ENCODE measurements at regions not wholly inside any gene's neighbourhood (a gene's known extent, or its start where the extent isn't known, plus 50 kb on each side); places are given as distances from the start of the nearest gene placed in this dataset.

- H3K9me3 Mint-ChIP-seq = no peaks in the 10 kb centered on the region
- H3K36me3 Mint-ChIP-seq (ENCODE audit: insufficient read depth) = no peaks in the 10 kb centered on the region
- H3K4me1 Mint-ChIP-seq = no peaks in the 10 kb centered on the region
- no peak overlapping the region for H3K4me3 Mint-ChIP-seq
- DNase-seq (ENCODE audit: low spot score in 2 of 2) = no peak
- H3K27me3 Mint-ChIP-seq = peaks cover 52% of the 10 kb centered on the region
- H3K27ac Mint-ChIP-seq (ENCODE audit: low read depth) = no peak overlapping the region
- no peak for ATAC-seq (replicated peaks; ENCODE audit: extremely low read depth, poor library complexity, severe bottlenecking)
Observed at GRCh38 chr18:24584813-24585212, 124.4 kb downstream of the HRH4 start.

DNA sequence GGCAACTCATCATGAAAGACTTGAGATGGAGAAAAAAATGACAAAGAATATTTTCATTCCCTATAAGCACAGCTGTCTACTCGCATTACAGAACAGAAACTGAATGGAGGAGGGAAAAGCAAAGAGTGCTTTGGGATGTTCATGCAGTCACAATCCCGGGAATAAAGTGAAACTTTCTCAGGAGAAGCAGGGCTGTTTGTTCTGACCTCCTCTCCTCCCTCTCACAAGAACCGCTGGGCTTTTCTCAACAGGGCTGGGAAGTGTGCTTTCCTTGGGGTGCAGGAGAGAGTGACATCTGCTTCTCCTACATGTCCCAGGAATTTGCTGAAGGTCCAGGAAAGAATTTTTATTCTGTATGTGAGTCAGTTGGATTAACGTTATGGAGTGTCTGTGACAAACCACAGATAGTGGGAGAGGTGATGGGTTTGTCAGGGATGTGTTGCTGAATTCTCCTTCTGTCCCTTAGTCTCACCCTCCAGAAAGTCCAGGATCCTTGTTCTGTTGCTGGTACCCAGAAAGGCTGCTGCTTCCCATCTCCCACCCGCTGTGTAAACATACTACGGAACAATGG is 125.6 kb downstream of the HRH4 start:
- Mint-ChIP-seq H3K27me3 (peaks cover 48% of the 10 kb centered on the region), H3K4me1 (no peaks in the 10 kb centered on the region), H3K4me3 (no peak overlapping the region), H3K36me3 (ENCODE audit: insufficient read depth) (no peaks in the 10 kb centered on the region), H3K27ac (ENCODE audit: low read depth) (no peak overlapping the region), H3K9me3 (no peaks in the 10 kb centered on the region)
- ATAC-seq (replicated peaks; ENCODE audit: extremely low read depth, poor library complexity, severe bottlenecking) = no peak
- no peak for DNase-seq (ENCODE audit: low spot score in 2 of 2)

GRCh38 chr18:24586662-24587360 is 126.4 kb downstream of the HRH4 start:
- H3K4me1 Mint-ChIP-seq = no peaks in the 10 kb centered on the region
- ATAC-seq (replicated peaks; ENCODE audit: extremely low read depth, poor library complexity, severe bottlenecking) (no peak), DNase-seq (ENCODE audit: low spot score in 2 of 2) (no peak)
- H3K36me3 Mint-ChIP-seq (ENCODE audit: insufficient read depth) = no peaks in the 10 kb centered on the region
- peaks cover 41% of the 10 kb centered on the region for H3K27me3 Mint-ChIP-seq
- no peaks in the 10 kb centered on the region for H3K9me3 Mint-ChIP-seq
- H3K4me3 Mint-ChIP-seq = no peak overlapping the region
- H3K27ac Mint-ChIP-seq (ENCODE audit: low read depth) = no peak overlapping the region

- H3K9me3 Mint-ChIP-seq = no peaks in the 10 kb centered on the region
- H3K36me3 Mint-ChIP-seq (ENCODE audit: insufficient read depth) = no peaks in the 10 kb centered on the region
- peaks cover 31% of the 10 kb centered on the region for H3K27me3 Mint-ChIP-seq
- no peaks in the 10 kb centered on the region for H3K4me1 Mint-ChIP-seq
- no peak for ATAC-seq (replicated peaks; ENCODE audit: extremely low read depth, poor library complexity, severe bottlenecking)
- DNase-seq (ENCODE audit: low spot score in 2 of 2) = no peak
- H3K4me3 Mint-ChIP-seq = no peak overlapping the region
- no peak overlapping the region for H3K27ac Mint-ChIP-seq (ENCODE audit: low read depth)
Observed at GRCh38 chr18:24588440-24588839, 128.0 kb downstream of the HRH4 start.

DNA sequence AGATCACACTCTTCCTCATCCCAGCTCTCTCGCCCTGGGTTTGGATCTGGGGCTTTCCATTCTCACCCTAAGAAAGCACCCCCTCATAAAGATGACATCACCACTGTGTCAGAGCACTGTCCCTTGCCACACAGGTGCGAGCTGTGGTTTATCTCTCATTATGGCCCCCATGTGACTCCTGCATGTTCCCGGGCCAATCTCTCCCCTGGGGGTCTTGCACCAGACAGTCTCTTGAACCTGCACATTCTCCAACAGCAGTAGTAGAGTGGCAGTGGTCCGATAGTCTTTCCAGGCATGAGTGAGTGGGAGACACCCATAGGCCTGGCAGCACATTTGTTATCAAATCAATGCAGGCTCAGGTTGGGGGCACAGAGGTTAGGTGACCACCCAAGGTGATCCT is 130.5 kb downstream of the HRH4 start:
- H3K4me3 Mint-ChIP-seq = no peak overlapping the region
- H3K9me3 Mint-ChIP-seq = no peaks in the 10 kb centered on the region
- H3K27ac Mint-ChIP-seq (ENCODE audit: low read depth) = no peak overlapping the region
- no peaks in the 10 kb centered on the region for H3K4me1 Mint-ChIP-seq
- H3K27me3 Mint-ChIP-seq = peaks cover 13% of the 10 kb centered on the region
- DNase-seq (ENCODE audit: low spot score in 2 of 2) (no peak), ATAC-seq (replicated peaks; ENCODE audit: extremely low read depth, poor library complexity, severe bottlenecking) (no peak)
- no peaks in the 10 kb centered on the region for H3K36me3 Mint-ChIP-seq (ENCODE audit: insufficient read depth)

DNA sequence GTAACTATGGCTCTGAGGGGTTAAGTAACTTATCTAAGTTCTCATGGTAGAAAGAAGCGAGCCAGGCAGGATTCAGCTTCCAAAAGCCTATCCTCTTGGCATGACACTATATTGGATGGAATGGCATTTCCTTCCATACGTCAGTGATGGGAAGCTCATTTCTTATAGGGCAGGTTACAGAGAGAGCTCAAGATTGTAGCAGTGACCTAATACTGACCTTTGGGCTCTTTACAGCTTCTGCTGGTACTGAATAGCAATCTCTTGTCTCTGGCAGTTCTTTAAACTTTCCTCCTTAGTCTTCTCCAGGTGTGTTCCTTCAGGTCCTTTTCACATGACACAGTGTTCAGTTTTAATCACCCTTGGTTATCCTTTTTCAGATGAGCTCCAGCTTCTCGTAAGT is 133.0 kb downstream of the HRH4 start:
- Mint-ChIP-seq H3K27me3 (peaks cover 3% of the 10 kb centered on the region), H3K27ac (ENCODE audit: low read depth) (no peak overlapping the region), H3K4me3 (no peak overlapping the region), H3K9me3 (no peaks in the 10 kb centered on the region), H3K36me3 (ENCODE audit: insufficient read depth) (no peaks in the 10 kb centered on the region), H3K4me1 (no peaks in the 10 kb centered on the region)
- ATAC-seq (replicated peaks; ENCODE audit: extremely low read depth, poor library complexity, severe bottlenecking) = no peak
- DNase-seq (ENCODE audit: low spot score in 2 of 2) = no peak

- Mint-ChIP-seq H3K27ac (ENCODE audit: low read depth) (no peak overlapping the region), H3K27me3 (peaks cover 7% of the 10 kb centered on the region), H3K9me3 (no peaks in the 10 kb centered on the region), H3K4me1 (no peaks in the 10 kb centered on the region), H3K36me3 (ENCODE audit: insufficient read depth) (no peaks in the 10 kb centered on the region), H3K4me3 (no peak overlapping the region)
- no peak for ATAC-seq (replicated peaks; ENCODE audit: extremely low read depth, poor library complexity, severe bottlenecking)
- no peak for DNase-seq (ENCODE audit: low spot score in 2 of 2)
Observed at GRCh38 chr18:24593886-24594285, 133.4 kb downstream of the HRH4 start.

GRCh38 chr18:24595561-24596031 is 135.2 kb downstream of the HRH4 start:
- ATAC-seq (replicated peaks; ENCODE audit: extremely low read depth, poor library complexity, severe bottlenecking) (no peak), DNase-seq (ENCODE audit: low spot score in 2 of 2) (no peak)
- H3K36me3 Mint-ChIP-seq (ENCODE audit: insufficient read depth) = no peaks in the 10 kb centered on the region
- no peaks in the 10 kb centered on the region for H3K4me1 Mint-ChIP-seq
- no peaks in the 10 kb centered on the region for H3K9me3 Mint-ChIP-seq
- no peak overlapping the region for H3K27ac Mint-ChIP-seq (ENCODE audit: low read depth)
- H3K27me3 Mint-ChIP-seq = peaks cover 11% of the 10 kb centered on the region
- H3K4me3 Mint-ChIP-seq = no peak overlapping the region

- no peaks in the 10 kb centered on the region for H3K4me1 Mint-ChIP-seq
- no peak overlapping the region for H3K4me3 Mint-ChIP-seq
- peaks cover 17% of the 10 kb centered on the region for H3K27me3 Mint-ChIP-seq
- no peaks in the 10 kb centered on the region for H3K9me3 Mint-ChIP-seq
- H3K27ac Mint-ChIP-seq (ENCODE audit: low read depth) = no peak overlapping the region
- DNase-seq (ENCODE audit: low spot score in 2 of 2) (no peak), ATAC-seq (replicated peaks; ENCODE audit: extremely low read depth, poor library complexity, severe bottlenecking) (no peak)
- no peaks in the 10 kb centered on the region for H3K36me3 Mint-ChIP-seq (ENCODE audit: insufficient read depth)
Observed at GRCh38 chr18:24600076-24600654, 139.7 kb downstream of the HRH4 start.

GRCh38 chr18:24601585-24601984 is 141.1 kb downstream of the HRH4 start:
- H3K9me3 Mint-ChIP-seq = no peaks in the 10 kb centered on the region
- ATAC-seq (replicated peaks; ENCODE audit: extremely low read depth, poor library complexity, severe bottlenecking) = no peak
- H3K36me3 Mint-ChIP-seq (ENCODE audit: insufficient read depth) = no peaks in the 10 kb centered on the region
- H3K27ac Mint-ChIP-seq (ENCODE audit: low read depth) = no peak overlapping the region
- H3K4me1 Mint-ChIP-seq = no peaks in the 10 kb centered on the region
- no peak overlapping the region for H3K4me3 Mint-ChIP-seq
- H3K27me3 Mint-ChIP-seq = peaks cover 17% of the 10 kb centered on the region
- no peak for DNase-seq (ENCODE audit: low spot score in 2 of 2)

DNA sequence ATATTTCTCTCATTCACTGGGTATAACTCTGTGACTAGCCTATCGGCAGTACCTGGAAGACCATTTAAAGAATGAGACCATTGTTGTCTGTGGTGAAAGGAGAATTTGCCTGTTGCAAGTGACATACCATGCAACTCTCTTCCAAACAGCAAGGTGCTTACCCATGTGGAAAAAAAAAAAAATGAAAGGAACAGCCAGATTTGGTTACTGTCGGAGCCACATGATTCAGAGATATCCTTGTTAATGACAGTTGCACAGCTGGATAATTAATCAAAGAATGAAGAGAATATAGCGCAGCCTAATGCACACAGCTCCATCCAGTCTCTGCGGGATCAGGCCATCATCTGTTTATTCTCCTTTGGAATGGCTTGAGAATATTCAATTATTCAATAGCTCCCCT is 141.8 kb downstream of the HRH4 start:
- Mint-ChIP-seq H3K9me3 (no peaks in the 10 kb centered on the region), H3K4me1 (no peaks in the 10 kb centered on the region), H3K36me3 (ENCODE audit: insufficient read depth) (no peaks in the 10 kb centered on the region), H3K4me3 (no peak overlapping the region), H3K27ac (ENCODE audit: low read depth) (no peak overlapping the region), H3K27me3 (peaks cover 17% of the 10 kb centered on the region)
- DNase-seq (ENCODE audit: low spot score in 2 of 2) (no peak), ATAC-seq (replicated peaks; ENCODE audit: extremely low read depth, poor library complexity, severe bottlenecking) (no peak)

GRCh38 chr18:24603151-24603550 is 142.7 kb downstream of the HRH4 start:
- Mint-ChIP-seq H3K4me3 (no peak overlapping the region), H3K4me1 (no peaks in the 10 kb centered on the region), H3K27ac (ENCODE audit: low read depth) (no peak overlapping the region), H3K36me3 (ENCODE audit: insufficient read depth) (no peaks in the 10 kb centered on the region), H3K27me3 (peaks cover 16% of the 10 kb centered on the region), H3K9me3 (no peaks in the 10 kb centered on the region)
- no peak for DNase-seq (ENCODE audit: low spot score in 2 of 2)
- ATAC-seq (replicated peaks; ENCODE audit: extremely low read depth, poor library complexity, severe bottlenecking) = no peak

DNA sequence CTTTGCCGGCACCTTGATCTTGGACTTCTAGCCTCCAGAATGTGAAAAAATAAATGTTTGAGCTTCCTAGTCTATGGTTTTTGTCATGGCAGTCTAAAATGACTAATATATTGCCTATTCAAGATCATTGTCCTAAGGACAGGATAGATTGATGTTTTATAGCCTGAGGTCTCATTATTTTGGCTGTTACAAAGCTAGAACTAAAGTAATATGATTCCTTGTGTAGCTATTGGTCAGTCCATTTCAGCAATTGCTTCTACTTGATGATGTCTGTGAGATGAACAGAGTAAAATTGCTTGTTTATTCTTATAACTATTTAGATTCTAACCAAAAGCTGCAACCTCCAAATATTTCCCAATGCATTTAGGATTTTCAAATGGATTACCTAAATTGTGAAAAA is 145.0 kb downstream of the HRH4 start:
- Mint-ChIP-seq H3K27ac (ENCODE audit: low read depth) (no peak overlapping the region), H3K36me3 (ENCODE audit: insufficient read depth) (no peaks in the 10 kb centered on the region), H3K9me3 (no peaks in the 10 kb centered on the region), H3K27me3 (peaks cover 7% of the 10 kb centered on the region), H3K4me1 (no peaks in the 10 kb centered on the region), H3K4me3 (no peak overlapping the region)
- ATAC-seq (replicated peaks; ENCODE audit: extremely low read depth, poor library complexity, severe bottlenecking) (no peak), DNase-seq (ENCODE audit: low spot score in 2 of 2) (no peak)

All from central memory CD8-positive, alpha-beta T cell (primary cell).